HEK293T (cell line): ENCODE measurements at regions not wholly inside any gene's neighbourhood (a gene's known extent, or its start where the extent isn't known, plus 50 kb on each side); places are given as distances from the start of the nearest gene placed in this dataset.

Experiments
- LEF1 ChIP-seq: fragments of 450-650 bp; IDR thresholded peaks from 2 replicates; pipeline ENCODE4 v1.6.1; 2017; ENCODE audit warnings: mild to moderate bottlenecking, borderline replicate concordance
- SP1 ChIP-seq: fragments of 450-650 bp; IDR thresholded peaks from 2 replicates; pipeline ENCODE4 v1.6.1; 2017
- SUZ12 ChIP-seq: fragments of 450-650 bp; IDR thresholded peaks from 2 replicates; pipeline ENCODE4 v1.6.1; 2016; ENCODE audit warnings: mild to moderate bottlenecking

GRCh38 chr1:218829097-218829496 lies 344.6 kb upstream of the LYPLAL1 start:
- no peak for TF ChIP-seq SUZ12
- TF ChIP-seq SP1: no peak
- TF ChIP-seq LEF1: no peak
